Upper lobe of left lung (tissue), 6 donors: ENCODE measurements at regions not wholly inside any gene's neighbourhood (a gene's known extent, or its start where the extent isn't known, plus 50 kb on each side); places are given as distances from the start of the nearest gene placed in this dataset.
A peak's percentile ranks its signal among the peaks of the same experiment; 100 is the strongest.

Source experiments
- ATAC-seq, 2 donors: fragments of 200-7000 bp; cut with Tn5 transposase; one replicate each; pipeline ENCODE4 v1.9.1; 2022; ENCODE audit warnings: mild to moderate bottlenecking in 2 of 2, moderate library complexity in 2 of 2; ENCODE audit not compliant: low FRiP score in 2 of 2
- DNase-seq, 2 donors: peaks; one replicate each; pipeline ENCODE4 v3.0.0-alpha.2; 2019 to 2020
- H3K27ac ChIP-seq, 4 donors: fragments of 200-600 bp; sonication (generic); one replicate each; pipeline ENCODE4 v1.5.1; 2016 to 2019
- H3K27me3 ChIP-seq, 4 donors: fragments of 200-600 bp; sonication (generic); one replicate each; pipeline ENCODE4 v1.5.1; 2017 to 2019
- H3K36me3 ChIP-seq, 4 donors: fragments of 200-600 bp; sonication (generic); one replicate each; pipeline ENCODE4 v1.5.1; 2016 to 2019
- H3K4me1 ChIP-seq, 4 donors: fragments of 200-600 bp; sonication (generic); one replicate each; pipeline ENCODE4 v1.5.1; 2018 to 2019
- H3K4me3 ChIP-seq, 4 donors: fragments of 200-600 bp; sonication (generic); one replicate each; pipeline ENCODE4 v1.5.1; 2017 to 2019; ENCODE audit warnings: mild to moderate bottlenecking in 2 of 4, moderate library complexity in 1 of 4
- H3K9me3 ChIP-seq, 4 donors: fragments of 200-600 bp; sonication (generic); one replicate each; pipeline ENCODE4 v1.5.1; 2018 to 2019
- EP300 ChIP-seq, 4 donors: sonication (generic); formaldehyde crosslinking; IDR thresholded peaks; one replicate each; pipeline ENCODE4 v1.5.1; 2017; ENCODE audit warnings: antibody characterized with exemption in 4 of 4, control low read depth in 2 of 4
- POLR2A ChIP-seq, 4 donors: fragments of 450-650 bp; IDR thresholded peaks; one replicate each; pipeline ENCODE4 v1.5.1; 2016 to 2017; ENCODE audit warnings: antibody characterized with exemption in 4 of 4, mild to moderate bottlenecking in 2 of 4
- POLR2AphosphoS5 ChIP-seq, 2 donors: sonication (generic); formaldehyde crosslinking; IDR thresholded peaks; one replicate each; pipeline ENCODE4 v1.5.1; 2017; ENCODE audit warnings: antibody characterized with exemption in 2 of 2
- WGBS, 2 donors: methylation state at CpG; one replicate each; pipeline ENCODE4 v1.1.5; 2017 to 2018; 5-methylcytosine and 5-hydroxymethylcytosine counted together
- TF ChIP-seq, protein P1 (sequence below), 6 experiments: fragments of 450-650 bp in 4 of 6; fragments of 200-600 bp in 2 of 6; sonication (generic) in 2 of 6; IDR thresholded peaks; one replicate each; pipeline ENCODE4 v1.5.1; 2016 to 2019; ENCODE audit warnings: antibody characterized with exemption in 6 of 6
- donor health status: DM: no; HTN: no; CAD: no; lungs with moderate emphysema.
- donor health status: DM: no; HTN: yes; CAD: no; lungs with severe emphysema.

DNA sequence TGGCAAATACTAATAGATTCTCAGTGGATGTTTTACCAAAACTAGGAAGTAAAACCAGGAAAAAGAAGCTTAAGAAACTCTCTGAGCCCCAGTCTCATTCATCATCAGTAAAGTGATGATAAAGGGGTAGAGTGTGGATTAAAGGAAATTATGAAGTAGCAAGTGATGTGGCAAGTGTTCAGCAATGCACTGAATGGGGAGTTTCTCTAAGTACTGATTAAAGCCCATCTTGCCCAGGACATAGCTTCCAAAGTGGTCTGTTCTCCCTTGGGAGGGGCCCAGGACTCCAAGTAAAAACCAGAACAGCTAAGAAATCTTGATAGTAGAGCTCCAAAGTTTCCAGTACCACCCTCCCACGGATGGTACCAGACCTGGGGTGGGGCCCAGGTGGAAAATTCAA is 137.3 kb downstream of the WNT5A start:
- WGBS, 2 donors, result 30 to 38% methylated on average over 1 of the region's 1 CpG
- no peak overlapping the region for H3K27ac ChIP-seq
- no peak overlapping the region for H3K4me3 ChIP-seq
- H3K9me3 ChIP-seq, result no peaks in the 10 kb centered on the region
- DNase-seq, result no peak
- no peaks in the 10 kb centered on the region for H3K36me3 ChIP-seq
- H3K27me3 ChIP-seq, result no peaks in the 10 kb centered on the region
- TF ChIP-seq POLR2AphosphoS5 (IDR thresholded peaks at IDR 0.05), result no peak
- TF ChIP-seq, protein P1, sequence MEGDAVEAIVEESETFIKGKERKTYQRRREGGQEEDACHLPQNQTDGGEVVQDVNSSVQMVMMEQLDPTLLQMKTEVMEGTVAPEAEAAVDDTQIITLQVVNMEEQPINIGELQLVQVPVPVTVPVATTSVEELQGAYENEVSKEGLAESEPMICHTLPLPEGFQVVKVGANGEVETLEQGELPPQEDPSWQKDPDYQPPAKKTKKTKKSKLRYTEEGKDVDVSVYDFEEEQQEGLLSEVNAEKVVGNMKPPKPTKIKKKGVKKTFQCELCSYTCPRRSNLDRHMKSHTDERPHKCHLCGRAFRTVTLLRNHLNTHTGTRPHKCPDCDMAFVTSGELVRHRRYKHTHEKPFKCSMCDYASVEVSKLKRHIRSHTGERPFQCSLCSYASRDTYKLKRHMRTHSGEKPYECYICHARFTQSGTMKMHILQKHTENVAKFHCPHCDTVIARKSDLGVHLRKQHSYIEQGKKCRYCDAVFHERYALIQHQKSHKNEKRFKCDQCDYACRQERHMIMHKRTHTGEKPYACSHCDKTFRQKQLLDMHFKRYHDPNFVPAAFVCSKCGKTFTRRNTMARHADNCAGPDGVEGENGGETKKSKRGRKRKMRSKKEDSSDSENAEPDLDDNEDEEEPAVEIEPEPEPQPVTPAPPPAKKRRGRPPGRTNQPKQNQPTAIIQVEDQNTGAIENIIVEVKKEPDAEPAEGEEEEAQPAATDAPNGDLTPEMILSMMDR (IDR thresholded peaks at IDR 0.05), result no peak
- no peak for TF ChIP-seq POLR2A (IDR thresholded peaks at IDR 0.05)
- no peak for TF ChIP-seq EP300 (IDR thresholded peaks at IDR 0.05)
- no peak for ATAC-seq
- H3K4me1 ChIP-seq, result no peaks in the 10 kb centered on the region

DNA sequence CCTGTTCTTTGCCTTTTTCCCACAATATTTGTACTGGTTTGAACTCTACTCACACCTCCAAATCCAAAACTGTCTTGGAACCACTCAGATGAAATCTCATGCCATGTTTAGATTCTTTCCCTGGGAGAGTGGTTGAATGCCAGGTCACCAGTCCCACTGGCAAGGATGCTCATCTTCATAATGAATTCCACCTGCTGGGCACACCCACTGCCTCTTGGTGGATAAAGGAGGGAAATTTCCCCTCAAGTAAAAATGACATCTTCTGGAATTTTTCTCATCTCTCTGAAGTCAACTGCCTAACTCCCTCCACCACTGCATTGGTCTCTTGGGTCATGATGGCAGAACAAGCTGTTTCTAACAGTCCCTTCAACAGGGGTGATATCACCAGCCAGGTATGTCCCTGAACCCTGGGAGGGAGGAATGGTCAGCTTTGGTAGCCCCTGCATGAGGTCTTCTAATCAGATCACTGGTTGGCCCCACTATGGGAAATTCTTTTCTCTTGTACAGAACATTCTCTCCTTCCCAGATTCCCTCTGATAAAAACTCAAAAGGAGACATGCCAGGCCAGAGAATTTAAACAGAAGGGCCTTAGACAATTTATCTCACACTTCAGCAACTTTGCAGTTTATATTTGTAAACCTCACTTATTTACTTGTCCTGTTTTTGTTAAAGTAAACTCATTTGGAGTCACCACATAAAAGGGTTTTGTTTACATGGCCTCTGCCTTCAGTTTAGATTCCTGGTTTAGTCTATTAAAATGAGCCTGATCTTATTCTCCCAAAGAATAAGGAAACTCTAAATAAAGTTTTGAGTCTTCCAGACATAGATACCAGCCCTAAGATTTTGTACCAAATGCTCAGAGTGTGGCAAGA is 143.4 kb downstream of the WNT5A start:
- Histone ChIP-seq H3K27ac (peak overlapping the region in 1 of 4 donors; percentile 27), H3K4me1 (no peaks in the 10 kb centered on the region), H3K36me3 (no peaks in the 10 kb centered on the region), H3K4me3 (no peak overlapping the region), H3K9me3 (no peaks in the 10 kb centered on the region), H3K27me3 (no peaks in the 10 kb centered on the region)
- no peak for DNase-seq
- ATAC-seq, result peak in 1 of 2 donors; percentile 34
- TF ChIP-seq POLR2A (IDR thresholded peaks at IDR 0.05) (no peak), EP300 (IDR thresholded peaks at IDR 0.05) (no peak), POLR2AphosphoS5 (IDR thresholded peaks at IDR 0.05) (no peak)
- TF ChIP-seq, protein P1 (IDR thresholded peaks at IDR 0.05), result no peak

DNA sequence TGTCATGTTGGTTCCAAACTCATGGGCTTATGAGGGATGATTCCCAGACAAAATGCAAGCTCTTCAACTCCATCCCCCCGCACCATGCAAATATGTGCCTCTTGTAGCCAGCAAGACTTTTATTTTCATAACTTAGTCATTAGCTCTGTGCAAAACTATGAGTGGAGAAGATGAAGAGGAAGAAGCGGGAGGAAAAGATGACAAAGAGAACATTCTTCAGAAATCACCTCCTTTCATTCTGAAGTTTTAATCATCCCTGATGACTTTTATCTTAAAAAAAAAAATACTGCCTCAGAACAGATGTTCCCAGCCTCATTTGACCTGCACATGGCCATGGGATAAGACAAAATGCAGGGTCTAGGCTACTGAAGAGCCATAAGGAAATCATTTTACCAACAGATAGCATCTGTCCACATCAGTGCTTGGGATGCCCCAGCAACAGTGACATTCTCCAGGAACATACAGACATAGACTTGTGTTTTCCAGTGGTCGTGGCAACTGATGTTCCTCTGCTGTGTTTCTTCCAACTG is 145.5 kb downstream of the WNT5A start:
- Histone ChIP-seq H3K4me3 (no peak overlapping the region), H3K4me1 (no peaks in the 10 kb centered on the region), H3K27me3 (no peaks in the 10 kb centered on the region), H3K9me3 (no peaks in the 10 kb centered on the region), H3K36me3 (no peaks in the 10 kb centered on the region), H3K27ac (no peak overlapping the region)
- TF ChIP-seq EP300 (IDR thresholded peaks at IDR 0.05), result no peak
- no peak for TF ChIP-seq POLR2AphosphoS5 (IDR thresholded peaks at IDR 0.05)
- TF ChIP-seq, protein P1 (IDR thresholded peaks at IDR 0.05), result no peak
- TF ChIP-seq POLR2A (IDR thresholded peaks at IDR 0.05), result no peak
- no peak for ATAC-seq
- WGBS, 2 donors, result 70 to 82% methylated on average over 3 of the region's 3 CpGs
- no peak for DNase-seq

DNA sequence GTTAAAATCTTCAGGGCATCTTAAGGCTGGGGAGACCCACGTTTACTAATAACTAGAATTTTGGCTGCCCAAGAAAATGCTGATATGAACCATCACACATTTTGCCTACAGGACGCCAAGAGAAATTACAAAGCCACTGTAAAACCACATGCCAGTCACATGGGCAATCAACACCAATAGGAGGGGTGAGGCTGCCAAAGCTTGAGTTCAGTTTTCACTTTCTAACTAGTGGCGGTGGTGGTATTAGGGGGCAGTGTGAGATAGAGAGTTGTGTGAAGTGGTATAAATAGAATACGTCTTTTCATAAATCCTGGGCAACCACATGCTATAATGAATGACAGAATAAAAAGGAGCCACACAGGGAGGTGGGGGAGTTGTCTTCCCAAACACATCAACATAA is 147.3 kb downstream of the WNT5A start:
- no peak overlapping the region for H3K4me3 ChIP-seq
- TF ChIP-seq EP300 (IDR thresholded peaks at IDR 0.05) (no peak), POLR2AphosphoS5 (IDR thresholded peaks at IDR 0.05) (no peak)
- no peaks in the 10 kb centered on the region for H3K36me3 ChIP-seq
- no peak overlapping the region for H3K27ac ChIP-seq
- no peak for DNase-seq
- no peaks in the 10 kb centered on the region for H3K9me3 ChIP-seq
- WGBS, 2 donors, result 66 to 86% methylated on average over 4 of the region's 4 CpGs
- H3K4me1 ChIP-seq, result no peaks in the 10 kb centered on the region
- no peak for ATAC-seq
- H3K27me3 ChIP-seq, result no peaks in the 10 kb centered on the region

DNA sequence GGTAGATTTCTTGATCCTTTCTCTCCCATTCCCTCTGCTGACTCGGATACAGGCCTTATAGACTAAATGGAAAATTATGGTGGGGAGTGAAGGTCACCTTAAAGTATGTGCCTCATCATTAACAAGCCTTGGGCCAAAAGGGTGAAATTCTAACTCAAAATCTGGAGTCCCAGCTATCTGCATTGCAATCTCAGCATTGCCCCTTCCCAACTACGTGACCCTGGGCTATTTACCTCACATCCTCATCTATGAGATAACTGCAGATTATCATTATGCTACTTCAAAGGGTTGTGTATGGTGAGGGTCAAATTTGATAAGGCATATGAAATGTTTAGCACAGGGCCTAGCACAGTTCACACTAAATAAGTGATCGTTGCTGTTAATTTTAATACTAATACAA is 147.7 kb downstream of the WNT5A start:
- no peaks in the 10 kb centered on the region for H3K9me3 ChIP-seq
- no peak overlapping the region for H3K4me3 ChIP-seq
- WGBS, 2 donors, result 72% methylated on average over 3 of the region's 3 CpGs
- DNase-seq (no peak), ATAC-seq (no peak)
- no peak overlapping the region for H3K27ac ChIP-seq
- no peaks in the 10 kb centered on the region for H3K27me3 ChIP-seq
- H3K36me3 ChIP-seq, result no peaks in the 10 kb centered on the region
- H3K4me1 ChIP-seq, result no peaks in the 10 kb centered on the region
- TF ChIP-seq POLR2AphosphoS5 (IDR thresholded peaks at IDR 0.05) (no peak), EP300 (IDR thresholded peaks at IDR 0.05) (no peak), POLR2A (IDR thresholded peaks at IDR 0.05) (no peak)
- TF ChIP-seq, protein P1 (IDR thresholded peaks at IDR 0.05), result no peak
